Upper lobe of right lung (tissue), 1 donor: ENCODE measurements at regions not wholly inside any gene's neighbourhood (a gene's known extent, or its start where the extent isn't known, plus 50 kb on each side); places are given as distances from the start of the nearest gene placed in this dataset.

Experiments
- ATAC-seq: fragments of 200-7000 bp; cut with Tn5 transposase; one replicate; pipeline ENCODE4 v1.9.1; 2020; ENCODE audit warnings: mild to moderate bottlenecking, moderate library complexity
- DNase-seq: peaks from one replicate; pipeline ENCODE4 v3.0.0-alpha.2; 2020
- H3K27ac ChIP-seq: fragments of 200-600 bp; one replicate; pipeline ENCODE4 v1.8.0; 2022
- H3K27me3 ChIP-seq: fragments of 200-600 bp; one replicate; pipeline ENCODE4 v1.8.0; 2022; ENCODE audit warnings: mild to moderate bottlenecking
- H3K36me3 ChIP-seq: fragments of 200-600 bp; one replicate; pipeline ENCODE4 v1.8.0; 2022
- H3K4me1 ChIP-seq: fragments of 200-600 bp; one replicate; pipeline ENCODE4 v1.8.0; 2022
- H3K4me3 ChIP-seq: fragments of 200-600 bp; one replicate; pipeline ENCODE4 v1.8.0; 2022; ENCODE audit warnings: mild to moderate bottlenecking
- H3K9me3 ChIP-seq: fragments of 200-600 bp; one replicate; pipeline ENCODE4 v1.8.0; 2022
- intact Hi-C: fragments of 100-400 bp; cut with DNase I; formaldehyde crosslinking; loops from one replicate; pipeline ENCODE4 v1.11.0; 2022
- TF ChIP-seq, protein P1 (sequence below): fragments of 200-600 bp; IDR thresholded peaks from one replicate; pipeline ENCODE4 v1.8.0; 2022; ENCODE audit warnings: antibody characterized with exemption
- donor health status: DM: no; HTN: yes; CAD: no; lungs with severe emphysema.

DNA sequence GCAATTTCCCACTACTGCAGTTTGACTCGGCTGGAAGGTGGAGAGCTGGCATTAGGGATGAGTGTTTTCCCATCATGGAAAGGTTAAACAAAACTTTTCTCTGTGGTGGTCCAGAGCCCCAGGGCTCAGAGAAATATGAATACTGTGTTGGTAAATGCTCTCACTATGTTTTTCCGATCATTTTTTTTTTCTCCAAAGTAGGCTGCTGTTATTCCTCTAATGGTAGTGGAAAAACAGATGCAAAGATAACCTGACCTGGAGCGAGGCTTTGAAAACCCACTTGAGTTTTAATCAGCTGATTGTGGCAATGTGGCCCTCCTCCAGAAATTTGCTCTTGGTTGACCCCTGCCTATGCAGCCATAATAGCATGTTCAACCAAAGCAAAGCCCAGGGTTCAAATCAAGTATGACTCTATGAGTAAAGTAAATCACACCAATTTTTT, 320.8 kb upstream of the CTNNB1 start:
- Histone ChIP-seq H3K27ac (peak overlapping the region; percentile 70), H3K9me3 (no peaks in the 10 kb centered on the region), H3K36me3 (no peaks in the 10 kb centered on the region), H3K4me1 (peaks cover 37% of the 10 kb centered on the region), H3K4me3 (no peak overlapping the region), H3K27me3 (no peaks in the 10 kb centered on the region)
- ATAC-seq (no peak), DNase-seq (no peak)
- TF ChIP-seq, protein P1, sequence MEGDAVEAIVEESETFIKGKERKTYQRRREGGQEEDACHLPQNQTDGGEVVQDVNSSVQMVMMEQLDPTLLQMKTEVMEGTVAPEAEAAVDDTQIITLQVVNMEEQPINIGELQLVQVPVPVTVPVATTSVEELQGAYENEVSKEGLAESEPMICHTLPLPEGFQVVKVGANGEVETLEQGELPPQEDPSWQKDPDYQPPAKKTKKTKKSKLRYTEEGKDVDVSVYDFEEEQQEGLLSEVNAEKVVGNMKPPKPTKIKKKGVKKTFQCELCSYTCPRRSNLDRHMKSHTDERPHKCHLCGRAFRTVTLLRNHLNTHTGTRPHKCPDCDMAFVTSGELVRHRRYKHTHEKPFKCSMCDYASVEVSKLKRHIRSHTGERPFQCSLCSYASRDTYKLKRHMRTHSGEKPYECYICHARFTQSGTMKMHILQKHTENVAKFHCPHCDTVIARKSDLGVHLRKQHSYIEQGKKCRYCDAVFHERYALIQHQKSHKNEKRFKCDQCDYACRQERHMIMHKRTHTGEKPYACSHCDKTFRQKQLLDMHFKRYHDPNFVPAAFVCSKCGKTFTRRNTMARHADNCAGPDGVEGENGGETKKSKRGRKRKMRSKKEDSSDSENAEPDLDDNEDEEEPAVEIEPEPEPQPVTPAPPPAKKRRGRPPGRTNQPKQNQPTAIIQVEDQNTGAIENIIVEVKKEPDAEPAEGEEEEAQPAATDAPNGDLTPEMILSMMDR, result no peak
- intact Hi-C loops, result no loop called here

- ATAC-seq (no peak), DNase-seq (no peak)
- Histone ChIP-seq H3K36me3 (no peaks in the 10 kb centered on the region), H3K4me1 (no peaks in the 10 kb centered on the region), H3K27me3 (no peaks in the 10 kb centered on the region), H3K4me3 (no peak overlapping the region), H3K27ac (no peak overlapping the region), H3K9me3 (no peaks in the 10 kb centered on the region)
- intact Hi-C loops, result no loop called here
- TF ChIP-seq, protein P1, result no peak
Observed at GRCh38 chr3:40885430-40885829, 313.9 kb upstream of the CTNNB1 start.

DNA sequence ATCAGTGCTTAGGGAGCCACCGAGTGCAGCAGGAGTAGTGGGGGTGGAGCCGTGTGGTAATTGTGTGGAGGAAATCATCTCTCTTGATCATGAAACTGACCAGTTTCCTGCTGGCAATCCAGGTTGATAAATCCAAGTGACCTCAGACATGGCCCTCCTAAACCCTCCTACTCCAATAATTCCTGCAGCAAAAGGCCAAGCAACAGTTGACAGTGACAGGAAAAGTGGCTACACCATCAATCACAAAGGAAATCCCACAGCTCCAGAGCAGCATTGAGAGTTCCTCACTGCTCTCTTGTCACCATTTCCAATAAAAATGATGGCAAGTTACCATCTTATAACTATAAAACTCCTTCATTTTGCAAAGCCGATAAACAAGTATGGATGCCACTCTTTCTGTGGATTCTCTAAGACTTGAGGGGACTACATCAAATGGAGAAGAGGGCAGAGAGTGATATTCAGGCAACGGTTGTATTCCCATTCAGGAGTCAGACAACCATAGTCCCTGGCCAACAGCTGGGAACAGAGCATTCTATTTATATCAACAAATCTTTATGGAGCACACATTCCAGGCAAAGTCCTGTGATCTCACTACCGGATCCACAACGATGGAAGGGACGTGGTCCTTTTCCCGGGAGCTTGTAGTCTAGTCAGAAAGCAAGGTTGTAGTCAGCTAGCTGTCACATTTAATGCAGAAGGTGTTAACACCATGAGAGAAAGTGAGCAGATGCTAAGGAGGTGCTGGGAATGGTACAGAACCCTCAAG, 312.5 kb upstream of the CTNNB1 start:
- no peaks in the 10 kb centered on the region for H3K36me3 ChIP-seq
- H3K27ac ChIP-seq, result no peak overlapping the region
- intact Hi-C loops, result no loop called here
- ATAC-seq (no peak), DNase-seq (no peak)
- no peaks in the 10 kb centered on the region for H3K27me3 ChIP-seq
- H3K4me3 ChIP-seq, result no peak overlapping the region
- H3K4me1 ChIP-seq, result no peaks in the 10 kb centered on the region
- TF ChIP-seq, protein P1, result no peak
- H3K9me3 ChIP-seq, result no peaks in the 10 kb centered on the region

GRCh38 chr3:40891186-40891585, 308.1 kb upstream of the CTNNB1 start:
- intact Hi-C loops, result no loop called here
- Histone ChIP-seq H3K27me3 (no peaks in the 10 kb centered on the region), H3K9me3 (no peaks in the 10 kb centered on the region), H3K36me3 (no peaks in the 10 kb centered on the region), H3K4me1 (no peaks in the 10 kb centered on the region), H3K4me3 (no peak overlapping the region), H3K27ac (no peak overlapping the region)
- DNase-seq, result no peak
- ATAC-seq, result no peak
- TF ChIP-seq, protein P1, result no peak

- H3K4me1 ChIP-seq, result no peaks in the 10 kb centered on the region
- no peaks in the 10 kb centered on the region for H3K27me3 ChIP-seq
- H3K4me3 ChIP-seq, result no peak overlapping the region
- no peak for DNase-seq
- no peak for ATAC-seq
- H3K36me3 ChIP-seq, result no peaks in the 10 kb centered on the region
- intact Hi-C loops, result no loop called here
- H3K27ac ChIP-seq, result no peak overlapping the region
- no peaks in the 10 kb centered on the region for H3K9me3 ChIP-seq
- TF ChIP-seq, protein P1, result no peak
Observed at GRCh38 chr3:40895109-40895508, 304.2 kb upstream of the CTNNB1 start.
